HEK293T (cell line): ENCODE measurements at regions not wholly inside any gene's neighbourhood (a gene's known extent, or its start where the extent isn't known, plus 50 kb on each side); places are given as distances from the start of the nearest gene placed in this dataset.

Source experiments
- CTCF ChIA-PET: fragments of 350-600 bp; formaldehyde crosslinking; extraction: SDS; loops from one replicate; lab custom pipeline; 2021; ENCODE audit warnings: antibody characterized with exemption, inconsistent platforms; lab: Yijun Ruan, JAX
- POLR2A ChIA-PET: fragments of 350-600 bp; formaldehyde crosslinking; extraction: SDS; loops from one replicate; lab custom pipeline; 2020; ENCODE audit warnings: antibody characterized with exemption, inconsistent platforms; lab: Yijun Ruan, JAX
- DNase-seq: peaks from one replicate; pipeline ENCODE4 v3.0.0; 2012; ENCODE audit warnings: mixed read lengths; ENCODE audit errors: extremely low spot score
- ARNT ChIP-seq: fragments of 450-650 bp; IDR thresholded peaks from 2 replicates; pipeline ENCODE4 v1.6.1; 2017; ENCODE audit warnings: mild to moderate bottlenecking
- BHLHE40 ChIP-seq: fragments of 450-650 bp; IDR thresholded peaks from 2 replicates; pipeline ENCODE4 v1.6.1; 2016; ENCODE audit warnings: mild to moderate bottlenecking, moderate library complexity, borderline replicate concordance
- CTBP1 ChIP-seq: fragments of 450-650 bp; IDR thresholded peaks from 2 replicates; pipeline ENCODE4 v1.6.1; 2016; ENCODE audit warnings: borderline replicate concordance
- ELF4 ChIP-seq: fragments of 450-650 bp; IDR thresholded peaks from 2 replicates; pipeline ENCODE4 v1.6.1; 2017; ENCODE audit warnings: antibody characterized with exemption
- FOXA1 ChIP-seq: fragments of 450-650 bp; IDR thresholded peaks from 2 replicates; pipeline ENCODE4 v1.6.1; 2016; ENCODE audit warnings: mild to moderate bottlenecking
- FOXK2 ChIP-seq: fragments of 450-650 bp; IDR thresholded peaks from 2 replicates; pipeline ENCODE4 v1.6.1; 2016; ENCODE audit warnings: mild to moderate bottlenecking
- FOXM1 ChIP-seq: fragments of 450-650 bp; IDR thresholded peaks from 2 replicates; pipeline ENCODE4 v1.6.1; 2017; ENCODE audit warnings: mild to moderate bottlenecking, borderline replicate concordance
- HDGF ChIP-seq: fragments of 450-650 bp; IDR thresholded peaks from 2 replicates; pipeline ENCODE4 v1.6.1; 2017; ENCODE audit warnings: antibody characterized with exemption, borderline replicate concordance
- L3MBTL2 ChIP-seq: fragments of 450-650 bp; conservative IDR thresholded peaks from 2 replicates; pipeline ENCODE4 v1.6.1; 2016; ENCODE audit warnings: mild to moderate bottlenecking
- LEF1 ChIP-seq: fragments of 450-650 bp; IDR thresholded peaks from 2 replicates; pipeline ENCODE4 v1.6.1; 2017; ENCODE audit warnings: mild to moderate bottlenecking, borderline replicate concordance
- NFRKB ChIP-seq: fragments of 450-650 bp; IDR thresholded peaks from 2 replicates; pipeline ENCODE4 v1.6.1; 2016; ENCODE audit warnings: mild to moderate bottlenecking, moderate library complexity
- PKNOX1 ChIP-seq: fragments of 450-650 bp; IDR thresholded peaks from 2 replicates; pipeline ENCODE4 v1.6.1; 2016
- SP1 ChIP-seq: fragments of 450-650 bp; IDR thresholded peaks from 2 replicates; pipeline ENCODE4 v1.6.1; 2017
- SUZ12 ChIP-seq: fragments of 450-650 bp; IDR thresholded peaks from 2 replicates; pipeline ENCODE4 v1.6.1; 2016; ENCODE audit warnings: mild to moderate bottlenecking
- TARDBP ChIP-seq: fragments of 450-650 bp; IDR thresholded peaks from 2 replicates; pipeline ENCODE4 v1.6.1; 2016
- ZNF384 ChIP-seq: fragments of 450-650 bp; IDR thresholded peaks from 2 replicates; pipeline ENCODE4 v1.6.1; 2016

- POLR2A ChIA-PET, result no interaction called here
- DNase-seq, result no peak
- TF ChIP-seq ELF4 (no peak), LEF1 (no peak), TARDBP (no peak), SUZ12 (no peak), CTBP1 (no peak), FOXA1 (no peak), ARNT (no peak), L3MBTL2 (no peak), NFRKB (no peak), ZNF384 (no peak), SP1 (no peak), FOXK2 (no peak), PKNOX1 (no peak), HDGF (no peak), FOXM1 (no peak), BHLHE40 (no peak)
- CTCF ChIA-PET, result no interaction called here
Measured at GRCh38 chr10:29914986-29915785, 144.2 kb downstream of the JCAD start.

- ChIA-PET POLR2A (no interaction called here), CTCF (no interaction called here)
- DNase-seq, result no peak
Measured at GRCh38 chr10:29908962-29909361, 150.4 kb downstream of the JCAD start.

GRCh38 chr10:29900865-29901264, 158.5 kb downstream of the JCAD start:
- ChIA-PET CTCF (interaction anchor here (0.6 kb wide), 1 partner anchor 119 kb away, joined by 11 read pairs; no protein-coding TSS in a partner anchor), POLR2A (no interaction called here)
- no peak for DNase-seq
- TF ChIP-seq SP1, result no peak
- TF ChIP-seq FOXM1, result no peak
- TF ChIP-seq SUZ12, result no peak

More at GRCh38 chr10:29908962-29909361, 150.4 kb downstream of the JCAD start:
- TF ChIP-seq ZNF384 (no peak), ELF4 (no peak), SP1 (no peak), PKNOX1 (no peak), BHLHE40 (no peak), TARDBP (no peak)

GRCh38 chr10:29897999-29898716, 161.2 kb downstream of the JCAD start:
- ChIA-PET POLR2A (no interaction called here), CTCF (interaction anchor here (0.5 kb wide), 1 partner anchor 234 kb away, joined by 3 read pairs; no protein-coding TSS in a partner anchor)
- TF ChIP-seq HDGF (no peak), PKNOX1 (no peak), FOXM1 (no peak), FOXK2 (no peak)
- no peak for DNase-seq

- ChIA-PET CTCF (interaction anchor here (0.5 kb wide), 1 partner anchor 234 kb away, joined by 3 read pairs; no protein-coding TSS in a partner anchor), POLR2A (no interaction called here)
- no peak for DNase-seq
- no peak for TF ChIP-seq ZNF384
- no peak for TF ChIP-seq LEF1
- TF ChIP-seq ELF4, result no peak
- no peak for TF ChIP-seq FOXA1
- no peak for TF ChIP-seq CTBP1
- no peak for TF ChIP-seq L3MBTL2
- no peak for TF ChIP-seq FOXM1
- TF ChIP-seq SUZ12, result no peak
Measured at GRCh38 chr10:29897430-29897829, 162.0 kb downstream of the JCAD start.

- no peak for DNase-seq
- TF ChIP-seq PKNOX1, result no peak
- no peak for TF ChIP-seq LEF1
- TF ChIP-seq ZNF384, result no peak
- TF ChIP-seq L3MBTL2, result no peak
- TF ChIP-seq SP1, result no peak
- TF ChIP-seq NFRKB, result no peak
- no peak for TF ChIP-seq ARNT
- no peak for TF ChIP-seq CTBP1
- no peak for TF ChIP-seq ELF4
- TF ChIP-seq TARDBP, result no peak
- TF ChIP-seq BHLHE40, result no peak
- no peak for TF ChIP-seq FOXM1
- TF ChIP-seq FOXK2, result no peak
- no peak for TF ChIP-seq SUZ12
- no peak for TF ChIP-seq HDGF
- no peak for TF ChIP-seq FOXA1
- POLR2A ChIA-PET, result no interaction called here
- CTCF ChIA-PET, result interaction anchor here (0.7 kb wide), 1 partner anchor 109 kb away, joined by 7 read pairs; no protein-coding TSS in a partner anchor
Measured at GRCh38 chr10:29896053-29896452, 163.3 kb downstream of the JCAD start.
